ENCODE measurements at regions not wholly inside any gene's neighbourhood (a gene's known extent, or its start where the extent isn't known, plus 50 kb on each side); places are given as distances from the start of the nearest gene placed in this dataset.

DNA sequence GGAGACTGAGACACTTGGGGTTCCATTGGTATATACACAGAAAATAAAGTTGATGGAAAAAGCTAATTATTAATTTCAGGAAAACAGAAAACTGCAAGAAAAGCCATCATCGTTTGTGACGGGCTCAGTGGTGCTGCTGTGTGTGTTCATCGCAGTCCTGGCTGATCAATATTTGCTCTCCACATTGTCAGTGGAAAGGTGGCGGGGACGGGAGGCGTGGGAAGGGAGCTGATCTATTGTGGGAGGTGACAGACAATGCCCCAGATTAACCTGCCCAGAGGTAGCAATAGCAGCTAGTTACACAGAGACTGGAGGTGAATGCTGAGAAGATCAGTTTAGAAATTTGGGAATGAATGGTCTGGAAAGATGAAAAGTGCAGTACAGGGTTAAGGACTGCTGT lies 50.0 kb upstream of the CTDP1 start:
- no peak overlapping the region for H3K27ac Mint-ChIP-seq
- no peak for ATAC-seq
- H3K9me3 Mint-ChIP-seq = peaks cover 0 to 7% of the 10 kb centered on the region in 2 donors
- no peaks in the 10 kb centered on the region for H3K36me3 Mint-ChIP-seq
- DNase-seq (ENCODE audit: low spot score in 2 of 2) = no peak

All from activated naive CD4-positive, alpha-beta T cell treated with anti-CD3 and anti-CD28 coated beads, Interleukin-2, amount 50 U/mL, for 72 hours (primary cell).